C4-2B (cell line): ENCODE measurements at regions not wholly inside any gene's neighbourhood (a gene's known extent, or its start where the extent isn't known, plus 50 kb on each side); places are given as distances from the start of the nearest gene placed in this dataset.

Experiments used
- CTCF ChIP-seq: fragments of 450-650 bp; conservative IDR thresholded peaks from 2 replicates; pipeline ENCODE4 v1.5.1; 2017; ENCODE audit warnings: mild to moderate bottlenecking
- ZFX ChIP-seq: fragments of 450-650 bp; IDR thresholded peaks from 2 replicates; pipeline ENCODE4 v1.6.1; 2017

DNA sequence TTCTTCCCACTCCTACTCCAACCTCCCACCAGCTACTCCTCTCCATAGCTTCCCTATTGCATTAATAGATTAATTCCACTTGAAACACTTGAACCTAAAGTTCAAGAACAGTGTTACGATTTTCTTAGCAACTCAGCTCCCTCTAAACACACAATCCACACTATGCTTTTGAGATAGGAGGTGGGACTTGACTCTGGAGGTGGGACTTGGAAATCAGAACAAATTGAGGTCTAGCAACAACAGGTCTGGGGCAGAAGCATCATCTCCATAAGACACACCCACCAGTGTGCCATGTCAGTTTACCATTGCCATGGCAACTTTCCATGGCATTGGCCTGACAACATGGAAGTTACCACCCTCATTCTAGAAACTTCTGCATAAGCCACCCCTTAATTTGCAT, 336.5 kb upstream of the ALCAM start:
- TF ChIP-seq CTCF = no peak
- TF ChIP-seq ZFX = no peak
